ENCODE measurements at regions not wholly inside any gene's neighbourhood (a gene's known extent, or its start where the extent isn't known, plus 50 kb on each side); places are given as distances from the start of the nearest gene placed in this dataset.

DNA sequence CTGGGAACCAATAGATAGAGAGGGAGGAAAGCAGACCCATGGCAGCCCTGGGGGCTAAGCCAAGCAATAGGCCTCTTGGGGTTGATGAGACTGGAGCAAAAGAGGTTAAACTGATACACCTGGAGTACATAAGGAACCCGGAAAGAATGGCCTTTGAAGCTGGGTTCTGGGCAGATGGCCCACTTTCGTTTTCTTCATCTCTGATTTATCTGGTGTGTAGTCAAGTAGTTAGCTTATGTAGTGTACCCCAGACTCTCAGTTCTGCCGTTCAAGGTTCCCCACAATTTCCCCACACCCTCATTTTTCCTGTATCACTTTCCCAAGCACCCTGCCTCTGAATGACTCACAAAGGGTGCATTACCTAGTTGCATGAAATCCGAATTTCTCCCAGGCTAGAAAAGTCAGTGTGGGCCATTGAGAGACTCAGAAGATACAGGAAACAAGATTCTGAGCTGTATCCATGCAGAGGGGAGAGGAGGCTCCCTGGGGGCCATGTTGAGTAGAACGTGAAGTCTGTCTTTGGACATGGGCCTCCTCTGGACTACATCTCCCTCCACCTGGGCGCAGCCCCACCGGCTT is 235.0 kb downstream of the LOXHD1 start:
- no peak for TF ChIP-seq POLR2AphosphoS5 (IDR thresholded peaks at IDR 0.05; ENCODE audit: insufficient read depth, low read depth, low read length)
- TF ChIP-seq GATA2 (IDR thresholded peaks at IDR 0.05; ENCODE audit: insufficient read depth, insufficient read length, low read depth, low read length) = no peak
- TF ChIP-seq, protein P1, sequence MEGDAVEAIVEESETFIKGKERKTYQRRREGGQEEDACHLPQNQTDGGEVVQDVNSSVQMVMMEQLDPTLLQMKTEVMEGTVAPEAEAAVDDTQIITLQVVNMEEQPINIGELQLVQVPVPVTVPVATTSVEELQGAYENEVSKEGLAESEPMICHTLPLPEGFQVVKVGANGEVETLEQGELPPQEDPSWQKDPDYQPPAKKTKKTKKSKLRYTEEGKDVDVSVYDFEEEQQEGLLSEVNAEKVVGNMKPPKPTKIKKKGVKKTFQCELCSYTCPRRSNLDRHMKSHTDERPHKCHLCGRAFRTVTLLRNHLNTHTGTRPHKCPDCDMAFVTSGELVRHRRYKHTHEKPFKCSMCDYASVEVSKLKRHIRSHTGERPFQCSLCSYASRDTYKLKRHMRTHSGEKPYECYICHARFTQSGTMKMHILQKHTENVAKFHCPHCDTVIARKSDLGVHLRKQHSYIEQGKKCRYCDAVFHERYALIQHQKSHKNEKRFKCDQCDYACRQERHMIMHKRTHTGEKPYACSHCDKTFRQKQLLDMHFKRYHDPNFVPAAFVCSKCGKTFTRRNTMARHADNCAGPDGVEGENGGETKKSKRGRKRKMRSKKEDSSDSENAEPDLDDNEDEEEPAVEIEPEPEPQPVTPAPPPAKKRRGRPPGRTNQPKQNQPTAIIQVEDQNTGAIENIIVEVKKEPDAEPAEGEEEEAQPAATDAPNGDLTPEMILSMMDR (IDR thresholded peaks at IDR 0.05; ENCODE audit: extremely low read depth in 1 of 2, insufficient read depth in 1 of 2, low read depth in 1 of 2, low read length in 2 of 2) = no peak
- TF ChIP-seq JUN (IDR thresholded peaks at IDR 0.05; ENCODE audit: borderline replicate concordance, insufficient read depth, insufficient read length, low read depth) = no peak
- no peak for TF ChIP-seq POLR2A (IDR thresholded peaks at IDR 0.05; ENCODE audit: low read depth, low read length)
- TF ChIP-seq EZH2 (IDR thresholded peaks at IDR 0.05; ENCODE audit: borderline replicate concordance, low read depth, low read length, severe bottlenecking) = no peak
